Activated naive CD4-positive, alpha-beta T cell treated with anti-CD3 and anti-CD28 coated beads, Interleukin-2, amount 50 U/mL, for 24 hours (primary cell): ENCODE measurements at regions not wholly inside any gene's neighbourhood (a gene's known extent, or its start where the extent isn't known, plus 50 kb on each side); places are given as distances from the start of the nearest gene placed in this dataset.
"Not testable (repeated sequence)": the region's sequence is repeated elsewhere in the genome, so short reads cannot be mapped to it uniquely, and the experiment has no call there.

ENCODE experiments used
- H3K27ac Mint-ChIP-seq: one replicate; pipeline ENCODE4 v1.8.0; 2021; ENCODE audit warnings: mild to moderate bottlenecking, mixed read lengths
- H3K27me3 Mint-ChIP-seq: one replicate; pipeline ENCODE4 v1.8.0; 2021; ENCODE audit warnings: mixed read lengths
- H3K36me3 Mint-ChIP-seq: one replicate; pipeline ENCODE4 v1.8.0; 2021; ENCODE audit warnings: mixed read lengths
- H3K4me1 Mint-ChIP-seq: one replicate; pipeline ENCODE4 v1.8.0; 2021; ENCODE audit warnings: mixed read lengths
- H3K4me3 Mint-ChIP-seq: one replicate; pipeline ENCODE4 v1.8.0; 2021; ENCODE audit warnings: mild to moderate bottlenecking, mixed read lengths
- H3K9me3 Mint-ChIP-seq: one replicate; pipeline ENCODE4 v1.8.0; 2021; ENCODE audit warnings: mixed read lengths

- Mint-ChIP-seq H3K27ac (no peak overlapping the region), H3K36me3 (no peaks in the 10 kb centered on the region), H3K27me3 (no peaks in the 10 kb centered on the region), H3K4me3 (no peak overlapping the region), H3K4me1 (no peaks in the 10 kb centered on the region), H3K9me3 (peaks cover 4% of the 10 kb centered on the region)
Observed at GRCh38 chr5:125897089-125897488, 526.1 kb upstream of the GRAMD2B start.

GRCh38 chr5:125898851-125899405 is 524.3 kb upstream of the GRAMD2B start:
- no peak overlapping the region for H3K4me3 Mint-ChIP-seq
- H3K9me3 Mint-ChIP-seq: peaks cover 4% of the 10 kb centered on the region
- no peak overlapping the region for H3K27ac Mint-ChIP-seq
- H3K36me3 Mint-ChIP-seq: no peaks in the 10 kb centered on the region
- no peaks in the 10 kb centered on the region for H3K27me3 Mint-ChIP-seq
- no peaks in the 10 kb centered on the region for H3K4me1 Mint-ChIP-seq

GRCh38 chr5:125912028-125912427 is 511.2 kb upstream of the GRAMD2B start:
- Mint-ChIP-seq H3K4me1 (no peaks in the 10 kb centered on the region), H3K27ac (no peak overlapping the region), H3K4me3 (no peak overlapping the region), H3K27me3 (no peaks in the 10 kb centered on the region), H3K9me3 (peaks cover 25% of the 10 kb centered on the region), H3K36me3 (no peaks in the 10 kb centered on the region)

- H3K4me3 Mint-ChIP-seq: no peak overlapping the region
- H3K4me1 Mint-ChIP-seq: no peaks in the 10 kb centered on the region
- peaks cover 25% of the 10 kb centered on the region for H3K9me3 Mint-ChIP-seq
- no peaks in the 10 kb centered on the region for H3K27me3 Mint-ChIP-seq
- H3K36me3 Mint-ChIP-seq: no peaks in the 10 kb centered on the region
- no peak overlapping the region for H3K27ac Mint-ChIP-seq
Observed at GRCh38 chr5:125913200-125913599, 510.0 kb upstream of the GRAMD2B start.

- no peaks in the 10 kb centered on the region for H3K36me3 Mint-ChIP-seq
- H3K27me3 Mint-ChIP-seq: no peaks in the 10 kb centered on the region
- H3K4me1 Mint-ChIP-seq: no peaks in the 10 kb centered on the region
- H3K27ac Mint-ChIP-seq: no peak overlapping the region
- H3K4me3 Mint-ChIP-seq: no peak overlapping the region
- peaks cover 25% of the 10 kb centered on the region for H3K9me3 Mint-ChIP-seq
Observed at GRCh38 chr5:125914471-125914870, 508.7 kb upstream of the GRAMD2B start.

- not testable (repeated sequence) for H3K27me3 Mint-ChIP-seq, H3K4me1 Mint-ChIP-seq, H3K27ac Mint-ChIP-seq, H3K4me3 Mint-ChIP-seq, H3K9me3 Mint-ChIP-seq, H3K36me3 Mint-ChIP-seq
Observed at GRCh38 chr5:125923958-125924357, 499.3 kb upstream of the GRAMD2B start.

- no peak overlapping the region for H3K27ac Mint-ChIP-seq
- no peak overlapping the region for H3K4me3 Mint-ChIP-seq
- H3K27me3 Mint-ChIP-seq: no peaks in the 10 kb centered on the region
- peaks cover 4% of the 10 kb centered on the region for H3K9me3 Mint-ChIP-seq
- H3K36me3 Mint-ChIP-seq: no peaks in the 10 kb centered on the region
- H3K4me1 Mint-ChIP-seq: no peaks in the 10 kb centered on the region
Observed at GRCh38 chr5:125926172-125926571, 497.0 kb upstream of the GRAMD2B start.

GRCh38 chr5:125928663-125929062 is 494.5 kb upstream of the GRAMD2B start:
- H3K36me3 Mint-ChIP-seq: no peaks in the 10 kb centered on the region
- H3K27me3 Mint-ChIP-seq: no peaks in the 10 kb centered on the region
- no peak overlapping the region for H3K4me3 Mint-ChIP-seq
- H3K27ac Mint-ChIP-seq: no peak overlapping the region
- no peaks in the 10 kb centered on the region for H3K4me1 Mint-ChIP-seq
- H3K9me3 Mint-ChIP-seq: peaks cover 4% of the 10 kb centered on the region

GRCh38 chr5:125950012-125950615 is 473.1 kb upstream of the GRAMD2B start:
- Mint-ChIP-seq H3K36me3 (no peaks in the 10 kb centered on the region), H3K27ac (no peak overlapping the region), H3K9me3 (peaks cover 8% of the 10 kb centered on the region), H3K27me3 (no peaks in the 10 kb centered on the region), H3K4me1 (no peaks in the 10 kb centered on the region), H3K4me3 (no peak overlapping the region)

GRCh38 chr5:125961150-125961549 is 462.1 kb upstream of the GRAMD2B start:
- no peaks in the 10 kb centered on the region for H3K27me3 Mint-ChIP-seq
- no peaks in the 10 kb centered on the region for H3K9me3 Mint-ChIP-seq
- H3K27ac Mint-ChIP-seq: no peak overlapping the region
- no peaks in the 10 kb centered on the region for H3K4me1 Mint-ChIP-seq
- H3K36me3 Mint-ChIP-seq: no peaks in the 10 kb centered on the region
- H3K4me3 Mint-ChIP-seq: no peak overlapping the region

- Mint-ChIP-seq H3K4me1 (no peaks in the 10 kb centered on the region), H3K36me3 (no peaks in the 10 kb centered on the region), H3K4me3 (no peak overlapping the region), H3K27me3 (no peaks in the 10 kb centered on the region), H3K27ac (no peak overlapping the region), H3K9me3 (no peaks in the 10 kb centered on the region)
Observed at GRCh38 chr5:125965577-125965976, 457.6 kb upstream of the GRAMD2B start.

GRCh38 chr5:125967576-125967975 is 455.6 kb upstream of the GRAMD2B start:
- Mint-ChIP-seq H3K27me3 (no peaks in the 10 kb centered on the region), H3K36me3 (no peaks in the 10 kb centered on the region), H3K4me1 (no peaks in the 10 kb centered on the region), H3K4me3 (no peak overlapping the region), H3K27ac (no peak overlapping the region), H3K9me3 (no peaks in the 10 kb centered on the region)

GRCh38 chr5:125969011-125969813 is 454.0 kb upstream of the GRAMD2B start:
- no peaks in the 10 kb centered on the region for H3K9me3 Mint-ChIP-seq
- H3K36me3 Mint-ChIP-seq: no peaks in the 10 kb centered on the region
- H3K27ac Mint-ChIP-seq: no peak overlapping the region
- no peak overlapping the region for H3K4me3 Mint-ChIP-seq
- no peaks in the 10 kb centered on the region for H3K4me1 Mint-ChIP-seq
- H3K27me3 Mint-ChIP-seq: no peaks in the 10 kb centered on the region

GRCh38 chr5:125969814-125970171 is 453.4 kb upstream of the GRAMD2B start:
- H3K4me1 Mint-ChIP-seq: no peaks in the 10 kb centered on the region
- no peak overlapping the region for H3K27ac Mint-ChIP-seq
- H3K36me3 Mint-ChIP-seq: no peaks in the 10 kb centered on the region
- no peaks in the 10 kb centered on the region for H3K9me3 Mint-ChIP-seq
- H3K27me3 Mint-ChIP-seq: no peaks in the 10 kb centered on the region
- H3K4me3 Mint-ChIP-seq: no peak overlapping the region

- Mint-ChIP-seq H3K27me3 (no peaks in the 10 kb centered on the region), H3K27ac (no peak overlapping the region), H3K9me3 (no peaks in the 10 kb centered on the region), H3K36me3 (no peaks in the 10 kb centered on the region), H3K4me1 (no peaks in the 10 kb centered on the region), H3K4me3 (no peak overlapping the region)
Observed at GRCh38 chr5:125970631-125971307, 452.4 kb upstream of the GRAMD2B start.

- no peak overlapping the region for H3K27ac Mint-ChIP-seq
- H3K4me3 Mint-ChIP-seq: no peak overlapping the region
- no peaks in the 10 kb centered on the region for H3K27me3 Mint-ChIP-seq
- no peaks in the 10 kb centered on the region for H3K4me1 Mint-ChIP-seq
- no peaks in the 10 kb centered on the region for H3K36me3 Mint-ChIP-seq
- H3K9me3 Mint-ChIP-seq: no peaks in the 10 kb centered on the region
Observed at GRCh38 chr5:125972706-125973105, 450.5 kb upstream of the GRAMD2B start.
